Liver (tissue), 8 donors: ENCODE measurements at regions not wholly inside any gene's neighbourhood (a gene's known extent, or its start where the extent isn't known, plus 50 kb on each side); places are given as distances from the start of the nearest gene placed in this dataset.

Experiments
- DNase-seq: peaks from one replicate; pipeline ENCODE4 v3.0.0-alpha.2; 2017; ENCODE audit warnings: low spot score
- H3K27ac ChIP-seq, 2 donors: one replicate each; pipeline ENCODE4 v1.7.0; 2013; ENCODE audit warnings: inconsistent platforms in 2 of 2, low read length in 2 of 2, control low read depth in 1 of 2, low read depth in 1 of 2, mild to moderate bottlenecking in 1 of 2
- H3K27me3 ChIP-seq, 4 donors: one replicate each; pipeline versions ENCODE4 v1.6.1 to v1.7.0; 2013; ENCODE audit warnings: low read length in 3 of 4, inconsistent platforms in 1 of 4, mild to moderate bottlenecking in 1 of 4, moderate library complexity in 1 of 4; ENCODE audit not compliant: control insufficient read depth in 4 of 4, insufficient read depth in 4 of 4
- H3K36me3 ChIP-seq, 4 donors: one replicate each; pipeline versions ENCODE4 v1.6.1 to v1.7.0; 2013; ENCODE audit warnings: low read length in 3 of 4, mild to moderate bottlenecking in 3 of 4, low read depth in 1 of 4, moderate library complexity in 1 of 4; ENCODE audit not compliant: control insufficient read depth in 4 of 4, insufficient read depth in 3 of 4
- H3K4me1 ChIP-seq, 4 donors: one replicate each; pipeline versions ENCODE4 v1.6.1 to v1.7.0; 2013; ENCODE audit warnings: low read length in 3 of 4, mild to moderate bottlenecking in 3 of 4, moderate library complexity in 1 of 4; ENCODE audit not compliant: control insufficient read depth in 4 of 4, insufficient read depth in 4 of 4
- H3K4me3 ChIP-seq, 3 donors: one replicate each; pipeline versions ENCODE4 v1.6.1 to v1.7.0; 2013; ENCODE audit warnings: low read length in 3 of 3, control low read depth in 1 of 3, low read depth in 1 of 3, mild to moderate bottlenecking in 1 of 3
- H3K9ac ChIP-seq, 2 donors: one replicate each; pipeline ENCODE4 v1.7.0; 2013; ENCODE audit warnings: low read length in 2 of 2, mild to moderate bottlenecking in 2 of 2, moderate library complexity in 2 of 2, control low read depth in 1 of 2, low read depth in 1 of 2
- H3K9me3 ChIP-seq, 4 donors: one replicate each; pipeline versions ENCODE4 v1.6.1 to v1.7.0; 2013; ENCODE audit warnings: low read length in 3 of 4; ENCODE audit not compliant: control insufficient read depth in 4 of 4
- ATF3 ChIP-seq: IDR thresholded peaks from 2 replicates; pipeline ENCODE4 v1.6.1; 2016; ENCODE audit warnings: antibody characterized with exemption
- CTCF ChIP-seq: fragments of 150-350 bp; IDR thresholded peaks from 2 replicates; pipeline ENCODE4 v1.5.1; 2017; ENCODE audit warnings: improper control_type of control experiment, low read depth, low read length; ENCODE audit not compliant: missing input control
- EGR1 ChIP-seq, 2 donors: IDR thresholded peaks; 2 replicates each; pipeline ENCODE4 v1.6.1; 2016 to 2018; ENCODE audit warnings: antibody characterized with exemption in 2 of 2, low read depth in 2 of 2
- FOXA1 ChIP-seq: IDR thresholded peaks from 2 replicates; pipeline ENCODE4 v1.6.1; 2016; ENCODE audit warnings: antibody characterized with exemption
- FOXA2 ChIP-seq: IDR thresholded peaks from 2 replicates; pipeline ENCODE4 v1.6.1; 2016; ENCODE audit warnings: antibody characterized with exemption
- GABPA ChIP-seq, 2 donors: IDR thresholded peaks in 1 of 2; conservative IDR thresholded peaks in 1 of 2; 2 replicates each; pipeline ENCODE4 v1.6.1; 2016; ENCODE audit warnings: antibody characterized with exemption in 2 of 2, mild to moderate bottlenecking in 1 of 2, moderate library complexity in 1 of 2
- HNF4A ChIP-seq, 2 donors: conservative IDR thresholded peaks; 2 replicates each; pipeline ENCODE4 v1.6.1; 2016; ENCODE audit warnings: antibody characterized with exemption in 2 of 2, mild to moderate bottlenecking in 2 of 2
- HNF4G ChIP-seq: IDR thresholded peaks from 2 replicates; pipeline ENCODE4 v1.6.1; 2016; ENCODE audit warnings: antibody characterized with exemption
- JUND ChIP-seq, 2 donors: IDR thresholded peaks; 2 replicates each; pipeline ENCODE4 v1.6.1; 2016; ENCODE audit warnings: antibody characterized with exemption in 2 of 2
- NR2F2 ChIP-seq: IDR thresholded peaks from 2 replicates; pipeline ENCODE4 v1.6.1; 2016; ENCODE audit warnings: antibody characterized with exemption
- RAD21 ChIP-seq, 2 donors: IDR thresholded peaks; 2 replicates each; pipeline ENCODE4 v1.6.1; 2016; ENCODE audit warnings: antibody characterized with exemption in 2 of 2, mild to moderate bottlenecking in 2 of 2
- REST ChIP-seq: IDR thresholded peaks from 2 replicates; pipeline ENCODE4 v1.6.1; 2016; ENCODE audit warnings: antibody characterized with exemption, mild to moderate bottlenecking
- RXRA ChIP-seq, 2 donors: IDR thresholded peaks; 2 replicates each; pipeline ENCODE4 v1.6.1; 2017 to 2018; ENCODE audit warnings: antibody characterized with exemption in 2 of 2, mild to moderate bottlenecking in 1 of 2
- SP1 ChIP-seq: IDR thresholded peaks from 2 replicates; pipeline ENCODE4 v1.6.1; 2018; ENCODE audit warnings: antibody characterized with exemption, mild to moderate bottlenecking
- TAF1 ChIP-seq: conservative IDR thresholded peaks from 2 replicates; pipeline ENCODE4 v1.6.1; 2016; ENCODE audit warnings: antibody characterized with exemption, mild to moderate bottlenecking
- YY1 ChIP-seq: IDR thresholded peaks from 2 replicates; pipeline ENCODE4 v1.6.1; 2016; ENCODE audit warnings: antibody characterized with exemption, mild to moderate bottlenecking
- ZBTB33 ChIP-seq: IDR thresholded peaks from 2 replicates; pipeline ENCODE4 v1.6.1; 2016; ENCODE audit warnings: antibody characterized with exemption
- WGBS: extraction: QIAGEN DNeasy Blood & Tissue Kit; methylation state at CpG from one replicate; pipeline ENCODE4 v1.1.7; 2013; 5-methylcytosine and 5-hydroxymethylcytosine counted together
- donor health status: healthy.
- donor health status: healthy.
- donor health status: healthy.
- donor health status: healthy.
- donor health status: healthy.

- no peak for TF ChIP-seq FOXA1
- TF ChIP-seq ATF3: no peak
- TF ChIP-seq CTCF: no peak
Measured at GRCh38 chr1:185626344-185626743, 107.8 kb upstream of the HMCN1 start (continued).

- Histone ChIP-seq H3K4me1 (no peaks in the 10 kb centered on the region), H3K9me3 (no peaks in the 10 kb centered on the region), H3K9ac (no peak overlapping the region), H3K27me3 (no peaks in the 10 kb centered on the region), H3K4me3 (no peak overlapping the region), H3K36me3 (no peaks in the 10 kb centered on the region), H3K27ac (no peak overlapping the region)
- TF ChIP-seq ATF3 (peak; percentile 15), RXRA (IDR thresholded peaks at IDR 0.05) (no peak), FOXA1 (no peak)
- no peak for DNase-seq
Measured at GRCh38 chr1:185610954-185611353, 123.2 kb upstream of the HMCN1 start.

GRCh38 chr1:185608177-185608576 lies 126.0 kb upstream of the HMCN1 start:
- DNase-seq: no peak
- H3K36me3 ChIP-seq: no peaks in the 10 kb centered on the region
- WGBS: 82% methylated on average over 5 of the region's 5 CpGs
- no peaks in the 10 kb centered on the region for H3K9me3 ChIP-seq
- no peaks in the 10 kb centered on the region for H3K4me1 ChIP-seq
- TF ChIP-seq ZBTB33: no peak
- no peak for TF ChIP-seq RAD21 (IDR thresholded peaks at IDR 0.05)
- no peak for TF ChIP-seq EGR1 (IDR thresholded peaks at IDR 0.05; ENCODE audit: low read depth in 2 of 2)
- TF ChIP-seq NR2F2: no peak
- TF ChIP-seq YY1: no peak
- TF ChIP-seq JUND (IDR thresholded peaks at IDR 0.05): no peak
- H3K27ac ChIP-seq: no peak overlapping the region
- no peak overlapping the region for H3K9ac ChIP-seq
- no peaks in the 10 kb centered on the region for H3K27me3 ChIP-seq
- H3K4me3 ChIP-seq: no peak overlapping the region

GRCh38 chr1:185603158-185603557 lies 131.0 kb upstream of the HMCN1 start:
- no peak overlapping the region for H3K27ac ChIP-seq
- over 99% methylated on average over 4 of the region's 4 CpGs for WGBS
- H3K4me3 ChIP-seq: no peak overlapping the region
- no peaks in the 10 kb centered on the region for H3K4me1 ChIP-seq
- no peaks in the 10 kb centered on the region for H3K27me3 ChIP-seq
- no peaks in the 10 kb centered on the region for H3K9me3 ChIP-seq
- H3K36me3 ChIP-seq: no peaks in the 10 kb centered on the region
- DNase-seq: no peak
- H3K9ac ChIP-seq: no peak overlapping the region
- TF ChIP-seq JUND (IDR thresholded peaks at IDR 0.05) (no peak), RXRA (IDR thresholded peaks at IDR 0.05) (no peak), REST (no peak), FOXA1 (no peak), GABPA (IDR thresholded peaks at IDR 0.05 in 1 of 2, conservative IDR thresholded peaks at IDR 0.05 in 1 of 2) (no peak), NR2F2 (no peak), ZBTB33 (no peak), HNF4A (conservative IDR thresholded peaks at IDR 0.05) (no peak), RAD21 (IDR thresholded peaks at IDR 0.05) (no peak), TAF1 (no peak), SP1 (no peak), HNF4G (no peak), ATF3 (no peak), FOXA2 (no peak)
